Neuronal stem cell (in vitro differentiated cells): ENCODE measurements at regions not wholly inside any gene's neighbourhood (a gene's known extent, or its start where the extent isn't known, plus 50 kb on each side); places are given as distances from the start of the nearest gene placed in this dataset.
A peak's percentile ranks its signal among the peaks of the same experiment; 100 is the strongest.

ENCODE experiments used
- DNase-seq: peaks from one replicate; pipeline ENCODE4 v3.0.0-alpha.2; 2013; ENCODE audit warnings: low spot score
- H2AFZ ChIP-seq: one replicate; pipeline ENCODE4 v1.6.1; 2013; ENCODE audit warnings: mild to moderate bottlenecking, low read length, inconsistent platforms
- H2AK5ac ChIP-seq: 2 replicates; pipeline ENCODE4 v1.6.1; 2013; ENCODE audit warnings: low read depth, mild to moderate bottlenecking, inconsistent platforms, low read length, moderate library complexity, mixed read lengths
- H2BK120ac ChIP-seq: 2 replicates; pipeline ENCODE4 v1.6.1; 2013; ENCODE audit warnings: low read depth, mild to moderate bottlenecking, inconsistent platforms, low read length, moderate library complexity, mixed read lengths
- H2BK12ac ChIP-seq: one replicate; pipeline ENCODE4 v1.6.1; 2013; ENCODE audit warnings: low read length, inconsistent platforms
- H2BK15ac ChIP-seq: 2 replicates; pipeline ENCODE4 v1.6.1; 2013; ENCODE audit warnings: mild to moderate bottlenecking, low read length, inconsistent platforms, mixed read lengths
- H2BK5ac ChIP-seq: one replicate; pipeline ENCODE4 v1.6.1; 2013; ENCODE audit warnings: inconsistent platforms, mild to moderate bottlenecking, low read length, moderate library complexity
- H3K14ac ChIP-seq: one replicate; pipeline ENCODE4 v1.6.1; 2013; ENCODE audit warnings: low read length, inconsistent platforms
- H3K18ac ChIP-seq: 2 replicates; pipeline ENCODE4 v1.6.1; 2013; ENCODE audit warnings: low read length, inconsistent platforms
- H3K23ac ChIP-seq: 2 replicates; pipeline ENCODE4 v1.6.1; 2013; ENCODE audit warnings: low read depth, mild to moderate bottlenecking, mixed read lengths, low read length, inconsistent platforms; ENCODE audit not compliant: poor library complexity
- H3K27ac ChIP-seq: replicated peaks from 3 replicates; pipeline ENCODE4 v1.5.1; 2013; ENCODE audit warnings: low read length, inconsistent platforms
- H3K27me3 ChIP-seq, 3 experiments: 2 replicates each; pipeline ENCODE4 v1.6.1; 2013; ENCODE audit warnings: low read length in 3 of 3, mild to moderate bottlenecking in 2 of 3, inconsistent platforms in 1 of 3, low read depth in 1 of 3, mixed read lengths in 1 of 3, moderate library complexity in 1 of 3; ENCODE audit not compliant: control insufficient read depth in 3 of 3, insufficient read depth in 3 of 3
- H3K36me3 ChIP-seq, 2 donors: replicated peaks in 1 of 2; 2 replicates each; pipeline ENCODE4 v1.6.1; 2013; ENCODE audit warnings: low read length in 2 of 2; ENCODE audit not compliant: control insufficient read depth in 2 of 2, insufficient read depth in 2 of 2
- H3K4ac ChIP-seq: 2 replicates; pipeline ENCODE4 v1.6.1; 2013; ENCODE audit warnings: inconsistent platforms, mild to moderate bottlenecking, low read length, moderate library complexity
- H3K4me1 ChIP-seq, 2 donors: 1 replicate in 1 of 2; 2 replicates in 1 of 2; pipeline ENCODE4 v1.6.1; 2013; ENCODE audit warnings: low read length in 2 of 2, low read depth in 1 of 2; ENCODE audit not compliant: control insufficient read depth in 2 of 2, insufficient read depth in 1 of 2
- H3K4me2 ChIP-seq: one replicate; pipeline ENCODE4 v1.6.1; 2013; ENCODE audit warnings: mild to moderate bottlenecking, low read length, inconsistent platforms; ENCODE audit not compliant: insufficient read depth, poor library complexity, severe bottlenecking
- H3K4me3 ChIP-seq, 2 donors: 2 replicates each; pipeline ENCODE4 v1.5.1; 2013; ENCODE audit warnings: low read length in 2 of 2, mild to moderate bottlenecking in 2 of 2, inconsistent platforms in 1 of 2, moderate library complexity in 1 of 2
- H3K79me1 ChIP-seq: one replicate; pipeline ENCODE4 v1.6.1; 2013; ENCODE audit warnings: low read depth, mild to moderate bottlenecking, inconsistent platforms, low read length, moderate library complexity
- H3K9ac ChIP-seq: one replicate; pipeline ENCODE4 v1.6.1; 2013; ENCODE audit warnings: mild to moderate bottlenecking, low read depth, low read length, inconsistent platforms; ENCODE audit not compliant: poor library complexity
- H3K9me3 ChIP-seq, 2 donors: replicated peaks in 1 of 2; 2 replicates each; pipeline versions ENCODE3 to v1.6.1; 2013; ENCODE audit warnings: low read length in 2 of 2, mild to moderate bottlenecking in 2 of 2, inconsistent platforms in 1 of 2, low read depth in 1 of 2, mixed read lengths in 1 of 2, moderate library complexity in 1 of 2; ENCODE audit not compliant: control insufficient read depth in 2 of 2, insufficient read depth in 1 of 2
- H4K8ac ChIP-seq: one replicate; pipeline ENCODE4 v1.6.1; 2013; ENCODE audit warnings: low read depth, mild to moderate bottlenecking, inconsistent platforms, low read length, moderate library complexity
- H4K91ac ChIP-seq: one replicate; pipeline ENCODE4 v1.6.1; 2013; ENCODE audit warnings: low read length, low read depth, mild to moderate bottlenecking, inconsistent platforms; ENCODE audit not compliant: poor library complexity
- WGBS, 2 donors: extraction: QIAGEN DNeasy Blood & Tissue Kit; methylation state at CpG; one replicate each; pipeline ENCODE4 v1.1.7; 2013; ENCODE audit warnings: missing lambda C conversion rate in 2 of 2, mixed read lengths in 1 of 2; ENCODE audit not compliant: insufficient read length in 2 of 2, insufficient replicate concordance in 1 of 2; ENCODE audit errors: extremely low coverage in 2 of 2; 5-methylcytosine and 5-hydroxymethylcytosine counted together

GRCh38 chr3:177730814-177731213 is 533.5 kb upstream of the TBL1XR1 start:
- no peak overlapping the region for H3K23ac ChIP-seq
- no peak overlapping the region for H3K27ac ChIP-seq
- H2BK120ac ChIP-seq: no peak overlapping the region
- H3K18ac ChIP-seq: no peak overlapping the region
- H3K14ac ChIP-seq: no peak overlapping the region
- H3K79me1 ChIP-seq: no peaks in the 10 kb centered on the region
- no peak overlapping the region for H2AK5ac ChIP-seq
- no peak overlapping the region for H2BK12ac ChIP-seq
- DNase-seq: no peak
- no peak overlapping the region for H2BK15ac ChIP-seq
- no peak overlapping the region for H2AFZ ChIP-seq
- H3K4me2 ChIP-seq: no peak overlapping the region
- no peak overlapping the region for H3K4me3 ChIP-seq
- no peak overlapping the region for H3K9ac ChIP-seq
- no peaks in the 10 kb centered on the region for H3K27me3 ChIP-seq
- H4K8ac ChIP-seq: no peak overlapping the region
- H3K36me3 ChIP-seq: no peaks in the 10 kb centered on the region
- no CpG with 5 or more reads among the region's 6 CpGs for WGBS, 2 donors
- H3K9me3 ChIP-seq: no peaks in the 10 kb centered on the region
- no peak overlapping the region for H3K4ac ChIP-seq
- peaks cover 6 to 12% of the 10 kb centered on the region in 2 donors for H3K4me1 ChIP-seq
- H4K91ac ChIP-seq: peak overlapping the region; percentile 81
- H2BK5ac ChIP-seq: no peak overlapping the region

GRCh38 chr3:177731644-177732268 is 534.5 kb upstream of the TBL1XR1 start:
- H4K91ac ChIP-seq: no peak overlapping the region
- 100% methylated on average over 1 of the region's 3 CpGs; no CpG with 5 or more reads in 1 of the 2 donors for WGBS, 2 donors

DNA sequence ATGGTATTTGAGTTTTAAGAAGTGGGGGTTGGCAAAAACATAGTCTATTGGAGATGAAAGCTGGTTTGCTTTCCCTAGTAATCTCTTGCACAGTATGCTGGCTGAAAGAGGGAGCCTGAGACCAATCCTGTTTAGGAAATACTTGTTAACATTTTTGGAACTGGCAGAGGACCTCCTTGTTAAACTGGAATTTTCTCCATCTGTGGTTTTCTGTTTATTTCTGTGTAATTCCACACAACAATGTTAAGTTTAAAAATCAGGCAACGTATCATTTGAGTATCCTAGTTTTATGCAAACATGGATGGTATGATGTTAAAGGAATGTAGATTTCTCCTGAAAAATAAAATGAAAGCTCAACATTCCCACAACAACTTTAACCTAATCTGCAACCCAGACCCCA is 536.0 kb upstream of the TBL1XR1 start:
- no peaks in the 10 kb centered on the region for H3K79me1 ChIP-seq
- no peak overlapping the region for H3K9ac ChIP-seq
- no peak overlapping the region for H4K91ac ChIP-seq
- H2BK15ac ChIP-seq: no peak overlapping the region
- WGBS, 2 donors: no CpG with 5 or more reads among the region's 1 CpG
- no peak overlapping the region for H3K18ac ChIP-seq
- H3K4me1 ChIP-seq: peaks cover 6 to 12% of the 10 kb centered on the region in 2 donors
- no peaks in the 10 kb centered on the region for H3K36me3 ChIP-seq
- no peak overlapping the region for H2BK12ac ChIP-seq
- no peak overlapping the region for H3K23ac ChIP-seq
- peak overlapping the region; percentile 15 for H2AFZ ChIP-seq
- H2AK5ac ChIP-seq: no peak overlapping the region
- no peaks in the 10 kb centered on the region for H3K27me3 ChIP-seq
- no peak overlapping the region for H3K4me2 ChIP-seq
- no peak overlapping the region for H2BK5ac ChIP-seq
- no peak overlapping the region for H3K27ac ChIP-seq
- DNase-seq: no peak
- no peak overlapping the region for H3K14ac ChIP-seq
- H3K4me3 ChIP-seq: no peak overlapping the region
- H3K9me3 ChIP-seq: no peaks in the 10 kb centered on the region
- H4K8ac ChIP-seq: no peak overlapping the region
- H2BK120ac ChIP-seq: no peak overlapping the region
- H3K4ac ChIP-seq: no peak overlapping the region

More at GRCh38 chr3:177731644-177732268, 534.5 kb upstream of the TBL1XR1 start:
- no peak overlapping the region for H2AK5ac ChIP-seq
- no peak overlapping the region for H3K4ac ChIP-seq
- H2BK12ac ChIP-seq: no peak overlapping the region
- H3K27ac ChIP-seq: no peak overlapping the region
- no peak overlapping the region for H3K18ac ChIP-seq
- no peak overlapping the region for H3K4me2 ChIP-seq
- H3K27me3 ChIP-seq: no peaks in the 10 kb centered on the region
- H3K9me3 ChIP-seq: no peaks in the 10 kb centered on the region
- H3K4me3 ChIP-seq: no peak overlapping the region
- no peak overlapping the region for H3K23ac ChIP-seq
- H3K79me1 ChIP-seq: no peaks in the 10 kb centered on the region
- no peak overlapping the region for H2BK120ac ChIP-seq
- H4K8ac ChIP-seq: no peak overlapping the region
- peaks cover 6 to 12% of the 10 kb centered on the region in 2 donors for H3K4me1 ChIP-seq
- no peak overlapping the region for H2AFZ ChIP-seq
- H3K14ac ChIP-seq: no peak overlapping the region
- no peak overlapping the region for H3K9ac ChIP-seq
- no peaks in the 10 kb centered on the region for H3K36me3 ChIP-seq
- no peak overlapping the region for H2BK5ac ChIP-seq
- no peak for DNase-seq
- H2BK15ac ChIP-seq: no peak overlapping the region

- H3K4me3 ChIP-seq: no peak overlapping the region
- H2BK120ac ChIP-seq: no peak overlapping the region
- H3K36me3 ChIP-seq: no peaks in the 10 kb centered on the region
- H3K18ac ChIP-seq: no peak overlapping the region
- H3K23ac ChIP-seq: no peak overlapping the region
- H2AFZ ChIP-seq: no peak overlapping the region
- H3K4me2 ChIP-seq: no peak overlapping the region
- no peak overlapping the region for H4K91ac ChIP-seq
- no peak overlapping the region for H3K14ac ChIP-seq
- H3K27me3 ChIP-seq: no peaks in the 10 kb centered on the region
- H2BK5ac ChIP-seq: no peak overlapping the region
- H2AK5ac ChIP-seq: no peak overlapping the region
- DNase-seq: no peak
- H3K79me1 ChIP-seq: no peaks in the 10 kb centered on the region
- no peak overlapping the region for H3K4ac ChIP-seq
- H3K27ac ChIP-seq: no peak overlapping the region
- no CpG with 5 or more reads among the region's 2 CpGs for WGBS, 2 donors
- peaks cover 6 to 12% of the 10 kb centered on the region in 2 donors for H3K4me1 ChIP-seq
- no peak overlapping the region for H2BK12ac ChIP-seq
- H2BK15ac ChIP-seq: no peak overlapping the region
- no peak overlapping the region for H4K8ac ChIP-seq
- H3K9ac ChIP-seq: no peak overlapping the region
- H3K9me3 ChIP-seq: no peaks in the 10 kb centered on the region
These were observed 536.7 kb upstream of the TBL1XR1 start for GRCh38 chr3:177733936-177734335.
